Parathyroid adenoma (tissue), 2 donors: ENCODE measurements at regions not wholly inside any gene's neighbourhood (a gene's known extent, or its start where the extent isn't known, plus 50 kb on each side); places are given as distances from the start of the nearest gene placed in this dataset.

Experiments
- H2AFZ ChIP-seq: fragments of 300-600 bp; sonication (generic); one replicate; pipeline ENCODE4 v1.7.0; 2017; ENCODE audit warnings: antibody characterized with exemption, mild to moderate bottlenecking
- H3K27ac ChIP-seq: fragments of 300-600 bp; sonication (generic); one replicate; pipeline ENCODE4 v1.7.0; 2017
- H3K27me3 ChIP-seq: fragments of 300-600 bp; sonication (generic); one replicate; pipeline ENCODE4 v1.7.0; 2017; ENCODE audit warnings: low read length; ENCODE audit not compliant: control insufficient read depth, insufficient read depth
- H3K36me3 ChIP-seq: fragments of 300-600 bp; sonication (generic); one replicate; pipeline ENCODE4 v1.7.0; 2017; ENCODE audit warnings: low read length; ENCODE audit not compliant: control insufficient read depth, insufficient read depth
- H3K4me1 ChIP-seq: fragments of 300-600 bp; sonication (generic); one replicate; pipeline ENCODE4 v1.7.0; 2017; ENCODE audit warnings: control low read depth
- H3K4me2 ChIP-seq: fragments of 300-600 bp; sonication (generic); one replicate; pipeline ENCODE4 v1.7.0; 2017; ENCODE audit warnings: low read length
- H3K4me3 ChIP-seq: fragments of 300-600 bp; sonication (generic); one replicate; pipeline ENCODE4 v1.7.0; 2017; ENCODE audit warnings: low read depth, low read length
- H3K79me2 ChIP-seq: fragments of 300-600 bp; sonication (generic); one replicate; pipeline ENCODE4 v1.7.0; 2017; ENCODE audit warnings: control low read depth
- H3K9ac ChIP-seq: fragments of 300-600 bp; sonication (generic); one replicate; pipeline ENCODE4 v1.7.0; 2017; ENCODE audit warnings: mild to moderate bottlenecking
- H3K9me3 ChIP-seq: fragments of 300-600 bp; sonication (generic); one replicate; pipeline ENCODE4 v1.7.0; 2017; ENCODE audit warnings: low read length; ENCODE audit not compliant: control insufficient read depth
- CTCF ChIP-seq: fragments of 300-600 bp; sonication (generic); IDR thresholded peaks from one replicate; pipeline ENCODE4 v1.7.0; 2017; ENCODE audit warnings: antibody characterized with exemption, mild to moderate bottlenecking
- donor health status: primary hyperparathyroidism.

GRCh38 chr2:833180-833579 lies 117.5 kb upstream of the SNTG2 start:
- Histone ChIP-seq H3K9me3 (no peaks in the 10 kb centered on the region), H2AFZ (no peak overlapping the region), H3K79me2 (no peaks in the 10 kb centered on the region), H3K27ac (no peak overlapping the region), H3K36me3 (no peaks in the 10 kb centered on the region), H3K9ac (no peak overlapping the region), H3K4me2 (no peak overlapping the region), H3K4me1 (no peaks in the 10 kb centered on the region), H3K27me3 (no peaks in the 10 kb centered on the region), H3K4me3 (no peak overlapping the region)
- no peak for TF ChIP-seq CTCF

- no peaks in the 10 kb centered on the region for H3K27me3 ChIP-seq
- no peaks in the 10 kb centered on the region for H3K4me1 ChIP-seq
- H2AFZ ChIP-seq, result no peak overlapping the region
- H3K79me2 ChIP-seq, result no peaks in the 10 kb centered on the region
- no peaks in the 10 kb centered on the region for H3K9me3 ChIP-seq
- H3K36me3 ChIP-seq, result no peaks in the 10 kb centered on the region
- no peak overlapping the region for H3K4me2 ChIP-seq
- TF ChIP-seq CTCF, result no peak
- H3K4me3 ChIP-seq, result no peak overlapping the region
- no peak overlapping the region for H3K9ac ChIP-seq
- H3K27ac ChIP-seq, result no peak overlapping the region
Observed at GRCh38 chr2:832635-833034, 118.0 kb upstream of the SNTG2 start.

GRCh38 chr2:831622-832021 lies 119.0 kb upstream of the SNTG2 start:
- no peak overlapping the region for H2AFZ ChIP-seq
- no peak overlapping the region for H3K4me3 ChIP-seq
- H3K4me1 ChIP-seq, result no peaks in the 10 kb centered on the region
- no peak for TF ChIP-seq CTCF
- no peaks in the 10 kb centered on the region for H3K9me3 ChIP-seq
- H3K27me3 ChIP-seq, result no peaks in the 10 kb centered on the region
- no peak overlapping the region for H3K27ac ChIP-seq
- no peak overlapping the region for H3K4me2 ChIP-seq
- no peaks in the 10 kb centered on the region for H3K79me2 ChIP-seq
- no peak overlapping the region for H3K9ac ChIP-seq
- no peaks in the 10 kb centered on the region for H3K36me3 ChIP-seq

- no peaks in the 10 kb centered on the region for H3K27me3 ChIP-seq
- no peak for TF ChIP-seq CTCF
- no peak overlapping the region for H3K4me3 ChIP-seq
- H3K4me2 ChIP-seq, result no peak overlapping the region
- no peak overlapping the region for H2AFZ ChIP-seq
- no peak overlapping the region for H3K27ac ChIP-seq
- no peaks in the 10 kb centered on the region for H3K9me3 ChIP-seq
- H3K36me3 ChIP-seq, result no peaks in the 10 kb centered on the region
- H3K4me1 ChIP-seq, result no peaks in the 10 kb centered on the region
- no peak overlapping the region for H3K9ac ChIP-seq
- H3K79me2 ChIP-seq, result no peaks in the 10 kb centered on the region
Observed at GRCh38 chr2:831225-831536, 119.5 kb upstream of the SNTG2 start.

GRCh38 chr2:830419-831224 lies 120.0 kb upstream of the SNTG2 start:
- TF ChIP-seq CTCF, result no peak
- Histone ChIP-seq H3K9ac (no peak overlapping the region), H3K4me1 (no peaks in the 10 kb centered on the region), H3K36me3 (no peaks in the 10 kb centered on the region), H3K27ac (no peak overlapping the region), H3K4me3 (no peak overlapping the region), H3K9me3 (no peaks in the 10 kb centered on the region), H3K79me2 (no peaks in the 10 kb centered on the region), H3K27me3 (no peaks in the 10 kb centered on the region), H2AFZ (no peak overlapping the region), H3K4me2 (no peak overlapping the region)
